Esophagus squamous epithelium (tissue), 5 donors: ENCODE measurements at regions not wholly inside any gene's neighbourhood (a gene's known extent, or its start where the extent isn't known, plus 50 kb on each side); places are given as distances from the start of the nearest gene placed in this dataset.

Source experiments
- DNase-seq: peaks from one replicate; lab custom pipeline; 2025; lab: John Stamatoyannopoulos, UW
- H3K27ac ChIP-seq, 4 donors: fragments of 200-600 bp; sonication (generic); one replicate each; pipeline ENCODE4 v1.5.1; 2016 to 2019; ENCODE audit warnings: mild to moderate bottlenecking in 1 of 4
- H3K27me3 ChIP-seq, 4 donors: fragments of 200-600 bp; sonication (generic); 1 replicate in 3 of 4; 2 replicates in 1 of 4; pipeline versions ENCODE4 v1.5.1 to v1.6.0; 2017 to 2021; ENCODE audit warnings: antibody characterized with exemption in 1 of 4
- H3K36me3 ChIP-seq, 3 donors: fragments of 200-600 bp; sonication (generic); one replicate each; pipeline ENCODE4 v1.5.1; 2016 to 2019
- H3K4me1 ChIP-seq, 3 donors: fragments of 200-600 bp; sonication (generic); one replicate each; pipeline ENCODE4 v1.5.1; 2017 to 2019
- H3K4me3 ChIP-seq, 4 donors: fragments of 200-600 bp; sonication (generic); 1 replicate in 3 of 4; 2 replicates in 1 of 4; pipeline ENCODE4 v1.5.1; 2016 to 2019; ENCODE audit warnings: mild to moderate bottlenecking in 2 of 4, moderate library complexity in 1 of 4
- H3K9me3 ChIP-seq, 3 donors: fragments of 200-600 bp; sonication (generic); one replicate each; pipeline ENCODE4 v1.5.1; 2016 to 2019
- CTCF ChIP-seq, 6 experiments: fragments of 450-650 bp in 4 of 6; fragments of 200-600 bp in 2 of 6; sonication (generic) in 2 of 6; IDR thresholded peaks; one replicate each; pipeline ENCODE4 v1.5.1; 2016 to 2019; ENCODE audit warnings: antibody characterized with exemption in 6 of 6, mild to moderate bottlenecking in 4 of 6, moderate library complexity in 4 of 6
- POLR2A ChIP-seq, 4 donors: fragments of 450-650 bp; IDR thresholded peaks; one replicate each; pipeline ENCODE4 v1.6.1; 2017; ENCODE audit warnings: antibody characterized with exemption in 4 of 4, mild to moderate bottlenecking in 4 of 4, moderate library complexity in 3 of 4
- WGBS, 2 donors: methylation state at CpG; one replicate each; pipeline ENCODE4 v1.1.5; 2018; 5-methylcytosine and 5-hydroxymethylcytosine counted together
- intact Hi-C: fragments of 100-400 bp; cut with DNase I; formaldehyde crosslinking; loops from one replicate; pipeline ENCODE4 v1.15.0; 2022
- donor health status: DM: yes; HTN: yes; CAD: no.

- Histone ChIP-seq H3K27ac (no peak overlapping the region), H3K9me3 (no peaks in the 10 kb centered on the region), H3K36me3 (no peaks in the 10 kb centered on the region), H3K27me3 (no peaks in the 10 kb centered on the region), H3K4me1 (no peaks in the 10 kb centered on the region), H3K4me3 (no peak overlapping the region)
- intact Hi-C loops, result no loop called here
- no peak for TF ChIP-seq POLR2A (IDR thresholded peaks at IDR 0.05)
- TF ChIP-seq CTCF (IDR thresholded peaks at IDR 0.05), result no peak
- WGBS, 2 donors, result 63 to 68% methylated on average over 10 of the region's 10 CpGs
- no peak for DNase-seq
Observed at GRCh38 chr2:236359426-236360045, 95.3 kb upstream of the ASB18 start.

GRCh38 chr2:236360496-236360895, 96.3 kb upstream of the ASB18 start:
- DNase-seq, result no peak
- Histone ChIP-seq H3K9me3 (no peaks in the 10 kb centered on the region), H3K36me3 (no peaks in the 10 kb centered on the region), H3K27me3 (peaks cover 0 to 7% (median 0%) of the 10 kb centered on the region in 4 donors), H3K4me1 (no peaks in the 10 kb centered on the region), H3K4me3 (no peak overlapping the region), H3K27ac (no peak overlapping the region)
- intact Hi-C loops, result no loop called here
- TF ChIP-seq POLR2A (IDR thresholded peaks at IDR 0.05), result no peak
- WGBS, 2 donors, result 52 to 83% methylated on average over 4 of the region's 4 CpGs

- H3K4me3 ChIP-seq, result no peak overlapping the region
- no peak for DNase-seq
- H3K36me3 ChIP-seq, result no peaks in the 10 kb centered on the region
- H3K4me1 ChIP-seq, result no peaks in the 10 kb centered on the region
- H3K27ac ChIP-seq, result no peak overlapping the region
- TF ChIP-seq POLR2A (IDR thresholded peaks at IDR 0.05), result no peak
- no peak for TF ChIP-seq CTCF (IDR thresholded peaks at IDR 0.05)
- intact Hi-C loops, result no loop called here
- peaks cover 0 to 24% (median 0%) of the 10 kb centered on the region in 4 donors for H3K27me3 ChIP-seq
- no peaks in the 10 kb centered on the region for H3K9me3 ChIP-seq
- 84 to 89% methylated on average over 10 of the region's 10 CpGs for WGBS, 2 donors
Observed at GRCh38 chr2:236363711-236364277, 99.6 kb upstream of the ASB18 start.

- TF ChIP-seq POLR2A (IDR thresholded peaks at IDR 0.05) (no peak), CTCF (IDR thresholded peaks at IDR 0.05) (no peak)
- intact Hi-C loops, result no loop called here
- WGBS, 2 donors, result 82 to 86% methylated on average over 14 of the region's 14 CpGs
- Histone ChIP-seq H3K27me3 (peaks cover 0 to 39% (median 0%) of the 10 kb centered on the region in 4 donors), H3K4me1 (no peaks in the 10 kb centered on the region), H3K27ac (no peak overlapping the region), H3K4me3 (no peak overlapping the region), H3K9me3 (no peaks in the 10 kb centered on the region), H3K36me3 (no peaks in the 10 kb centered on the region)
- no peak for DNase-seq
Observed at GRCh38 chr2:236365258-236366048, 101.2 kb upstream of the ASB18 start.

GRCh38 chr2:236366049-236366387, 101.8 kb upstream of the ASB18 start:
- H3K4me1 ChIP-seq, result no peaks in the 10 kb centered on the region
- H3K36me3 ChIP-seq, result no peaks in the 10 kb centered on the region
- peaks cover 0 to 44% (median 0%) of the 10 kb centered on the region in 4 donors for H3K27me3 ChIP-seq
- no peak for DNase-seq
- intact Hi-C loops, result no loop called here
- H3K9me3 ChIP-seq, result no peaks in the 10 kb centered on the region
- H3K4me3 ChIP-seq, result no peak overlapping the region
- H3K27ac ChIP-seq, result no peak overlapping the region
- no peak for TF ChIP-seq POLR2A (IDR thresholded peaks at IDR 0.05)
- TF ChIP-seq CTCF (IDR thresholded peaks at IDR 0.05), result no peak
- 44 to 60% methylated on average over 5 to 7 of the region's 7 CpGs for WGBS, 2 donors
